ENCODE measurements at regions not wholly inside any gene's neighbourhood (a gene's known extent, or its start where the extent isn't known, plus 50 kb on each side); places are given as distances from the start of the nearest gene placed in this dataset.

- TF ChIP-seq REST (IDR thresholded peaks at IDR 0.05; ENCODE audit: borderline replicate concordance), result no peak
- no peak for TF ChIP-seq POLR2AphosphoS5 (IDR thresholded peaks at IDR 0.05)
- no peak for TF ChIP-seq MXI1 (conservative IDR thresholded peaks at IDR 0.05; ENCODE audit: poor library complexity, severe bottlenecking)
Observed at GRCh38 chr21:14312871-14313270, 70.1 kb downstream of the HSPA13 start.

All from neural cell (in vitro differentiated cells).